ENCODE measurements at regions not wholly inside any gene's neighbourhood (a gene's known extent, or its start where the extent isn't known, plus 50 kb on each side); places are given as distances from the start of the nearest gene placed in this dataset.

DNA sequence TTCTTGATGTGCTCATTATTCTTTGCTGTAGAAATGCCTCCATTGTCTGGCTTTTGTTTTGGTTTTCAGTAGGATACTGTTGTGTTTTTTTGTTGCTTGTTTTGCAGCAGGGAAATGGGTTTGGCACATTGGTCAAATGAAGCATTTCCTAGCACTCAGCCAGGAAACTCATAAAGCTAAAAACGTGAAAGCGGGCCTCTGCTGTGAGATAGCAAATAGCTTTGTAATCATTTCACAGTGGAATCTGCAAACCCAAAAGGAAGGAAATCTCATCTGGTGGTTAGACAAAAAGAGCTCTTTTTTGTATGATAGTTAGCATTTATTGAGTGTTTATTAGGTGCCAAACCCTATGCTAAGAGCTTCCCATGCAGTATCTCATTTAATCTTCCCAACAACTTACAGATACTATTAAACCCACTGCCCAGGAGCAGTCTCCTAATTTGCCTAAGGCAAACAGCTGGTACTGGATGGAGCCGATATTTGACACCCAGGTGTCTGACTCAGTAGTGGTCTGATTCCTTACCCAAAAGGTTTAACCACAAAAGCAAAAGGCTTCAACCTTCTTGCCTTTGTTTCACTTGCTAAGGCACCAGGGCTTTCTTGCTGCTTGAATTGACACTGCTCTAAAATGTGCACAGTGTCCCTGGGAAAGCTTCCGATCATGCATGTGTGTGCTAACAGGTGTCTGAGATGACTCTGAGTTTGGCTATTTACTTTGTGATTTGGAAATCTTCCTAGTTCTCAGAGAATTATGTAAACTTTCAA is 527.9 kb upstream of the MDFIC2 start:
- DNase-seq: no peak

DNA sequence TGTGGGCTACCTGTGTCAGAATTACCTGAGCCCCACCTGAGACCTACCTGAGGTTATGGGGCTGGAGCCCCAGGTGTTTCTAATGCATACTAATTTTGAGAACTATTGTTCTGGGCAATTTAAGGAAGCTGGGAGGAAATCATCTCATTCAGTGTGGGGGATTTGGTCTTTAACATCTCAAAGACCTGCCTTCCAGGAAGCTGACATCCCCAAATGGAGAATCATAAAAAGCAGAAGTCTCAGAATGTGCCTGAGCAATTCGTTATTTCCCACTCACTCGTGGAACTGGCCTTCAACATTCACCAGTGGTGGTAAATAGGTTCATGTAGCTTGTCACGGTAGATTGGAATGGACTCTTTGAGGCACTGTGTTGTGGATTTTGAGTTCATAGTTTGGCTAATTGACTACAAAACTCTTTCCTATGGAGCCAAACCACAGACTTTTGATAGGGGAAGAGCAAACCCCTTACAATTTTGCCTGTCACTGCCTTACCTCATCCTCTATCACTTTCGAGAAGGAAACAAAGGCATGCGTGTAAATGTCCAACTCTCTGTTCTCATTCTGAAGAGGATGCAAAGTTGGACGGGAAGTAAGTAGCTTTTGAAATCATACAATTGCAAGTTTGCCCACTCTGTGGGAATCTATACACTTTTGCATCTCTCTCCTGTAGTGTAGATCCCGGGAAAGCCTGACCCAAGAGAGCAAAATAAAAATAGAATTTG is 521.0 kb upstream of the MDFIC2 start:
- DNase-seq: no peak

DNA sequence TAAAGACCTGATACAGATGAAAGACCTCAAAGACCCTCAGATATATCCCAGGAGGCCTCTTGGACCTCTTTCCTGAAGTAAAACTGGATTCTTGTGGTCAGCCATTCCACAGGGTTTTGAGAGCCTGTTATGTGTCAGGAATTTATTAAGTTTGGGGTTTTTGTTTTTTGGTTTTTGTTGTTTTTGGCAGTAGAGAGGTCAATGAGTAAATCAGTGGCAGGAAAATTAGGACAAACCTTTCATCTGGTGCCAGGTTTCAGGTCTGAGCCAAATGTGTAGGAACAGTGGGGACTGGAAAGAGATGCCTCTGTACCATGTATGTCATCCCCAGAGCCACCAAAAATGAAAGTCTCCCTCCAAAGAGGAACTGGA is 520.4 kb upstream of the MDFIC2 start:
- DNase-seq: no peak

DNA sequence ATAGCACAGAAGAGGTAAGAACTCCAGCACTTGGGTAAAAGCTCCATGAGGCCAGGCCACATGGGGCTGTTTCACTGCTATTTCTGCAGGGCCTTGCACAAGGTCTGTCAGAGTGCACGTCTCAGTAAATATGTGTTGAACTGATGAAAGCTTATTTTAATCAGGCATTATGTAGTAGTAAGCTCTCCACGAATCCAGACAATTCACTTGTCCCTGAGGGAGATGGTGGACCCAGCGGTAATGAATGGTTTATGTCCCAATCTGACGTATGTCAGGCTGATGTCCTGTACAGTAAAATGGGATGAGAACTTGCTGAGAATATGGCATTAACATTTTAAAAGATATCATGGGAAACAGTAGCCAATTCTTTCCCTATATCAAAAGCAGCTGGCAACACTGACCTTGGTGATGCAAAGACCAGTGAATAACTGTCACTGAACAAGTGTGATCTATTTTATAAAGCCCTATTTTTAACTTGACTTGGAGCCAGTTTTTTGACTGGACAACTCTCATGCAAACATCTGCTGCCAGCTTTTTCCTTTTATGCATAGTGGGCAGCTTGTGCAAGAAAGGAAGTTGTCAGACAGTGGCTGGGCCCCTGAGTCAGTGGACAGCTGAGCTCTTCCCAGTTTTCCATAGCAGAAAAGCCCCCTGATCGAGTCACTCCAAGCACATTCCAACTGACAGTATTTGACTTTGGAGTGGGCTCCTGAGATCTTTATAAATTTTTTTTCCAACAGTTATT is 519.8 kb upstream of the MDFIC2 start:
- no peak for DNase-seq

DNA sequence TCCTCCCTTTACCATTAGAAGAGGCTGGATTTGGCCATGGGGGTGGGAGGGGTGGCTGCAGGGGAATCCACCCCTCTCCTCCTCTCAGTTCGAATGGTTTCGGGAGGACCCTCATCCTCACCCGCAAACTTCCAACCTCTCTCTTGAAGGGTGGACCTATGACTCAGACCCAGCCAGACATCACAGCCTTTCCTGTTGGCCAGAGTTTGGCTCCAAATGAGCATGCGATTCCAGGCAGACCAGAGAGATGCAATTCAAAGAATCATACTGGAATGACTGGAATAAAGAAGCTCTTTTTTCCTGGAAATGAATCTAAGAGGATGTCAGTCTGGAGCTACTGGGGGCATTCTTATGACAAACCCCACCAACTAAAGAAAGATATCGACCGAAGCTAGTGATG is 516.7 kb upstream of the MDFIC2 start:
- DNase-seq: no peak

DNA sequence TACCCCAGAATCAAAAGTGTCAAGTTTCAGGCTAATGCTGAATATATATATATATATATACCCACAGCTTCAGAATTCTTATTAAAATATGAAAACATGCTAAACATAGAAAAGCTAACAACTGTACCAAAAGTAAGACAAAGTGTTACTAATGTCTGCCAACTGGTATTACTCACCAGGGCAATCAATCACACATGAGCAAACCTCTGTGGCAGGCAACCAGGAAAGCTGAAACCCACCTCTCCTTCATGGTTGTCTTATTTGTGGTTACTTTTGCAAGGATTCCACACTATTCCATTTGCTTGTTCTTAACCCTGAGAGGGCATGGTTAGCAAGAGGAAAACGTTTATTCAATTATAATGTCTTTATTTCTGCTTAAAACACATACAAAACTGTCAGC is 512.3 kb upstream of the MDFIC2 start:
- no peak for DNase-seq

DNA sequence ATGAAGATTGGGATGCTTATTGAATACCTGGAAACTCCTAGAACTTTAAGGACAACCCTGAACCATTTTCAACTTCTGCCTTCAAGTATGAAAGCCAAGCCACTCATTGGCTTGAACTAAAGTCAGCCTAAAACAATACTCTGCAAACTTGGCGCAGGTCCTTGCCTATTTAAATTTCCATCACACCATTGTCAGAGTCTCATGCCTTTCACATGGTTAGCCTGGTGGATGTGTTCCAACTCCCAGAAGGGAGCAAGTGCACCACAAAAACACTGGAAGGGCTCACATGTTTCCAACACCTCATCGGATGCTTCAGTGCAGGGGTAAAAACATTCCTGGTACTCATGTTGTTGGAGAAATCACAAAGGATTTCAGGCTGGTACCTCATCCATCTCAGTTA is 511.6 kb upstream of the MDFIC2 start:
- DNase-seq: no peak

DNA sequence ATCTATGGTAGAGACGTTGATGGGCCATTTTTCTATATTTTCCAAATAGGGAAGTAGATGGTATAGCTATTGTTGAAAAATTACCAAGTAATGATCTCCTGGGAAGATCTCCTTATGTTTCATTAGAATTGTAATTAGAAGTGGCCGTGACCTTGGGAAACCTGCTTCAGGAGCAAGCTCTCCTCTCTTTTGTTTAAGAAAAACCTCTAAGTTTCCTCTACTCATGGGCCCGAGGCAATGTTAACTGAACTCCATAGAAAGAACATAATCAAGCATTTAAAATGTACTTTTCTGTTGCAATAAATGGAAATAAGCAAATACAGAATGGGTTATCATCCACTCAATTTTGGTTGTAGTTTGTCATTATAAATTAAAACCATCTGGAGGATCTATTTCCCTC is 511.2 kb upstream of the MDFIC2 start:
- DNase-seq: no peak

DNA sequence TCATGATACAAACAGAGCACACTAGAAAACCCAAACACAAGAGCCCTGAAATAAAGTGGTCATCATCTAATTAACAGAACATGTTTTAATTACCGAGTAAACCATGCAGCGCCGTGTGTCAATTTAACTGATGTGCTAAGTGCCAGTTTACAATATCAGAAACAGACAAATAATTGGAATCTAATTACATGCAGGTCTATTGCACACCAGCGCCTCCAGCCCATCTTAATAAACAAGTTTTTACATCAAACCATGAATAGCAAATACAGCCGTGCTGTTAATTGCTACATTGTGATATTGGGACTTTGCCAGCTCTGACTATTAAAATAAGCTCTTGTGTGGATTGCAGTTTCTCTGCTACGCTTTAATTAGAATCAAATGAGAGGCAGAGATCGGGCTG is 510.2 kb upstream of the MDFIC2 start:
- DNase-seq: no peak

DNA sequence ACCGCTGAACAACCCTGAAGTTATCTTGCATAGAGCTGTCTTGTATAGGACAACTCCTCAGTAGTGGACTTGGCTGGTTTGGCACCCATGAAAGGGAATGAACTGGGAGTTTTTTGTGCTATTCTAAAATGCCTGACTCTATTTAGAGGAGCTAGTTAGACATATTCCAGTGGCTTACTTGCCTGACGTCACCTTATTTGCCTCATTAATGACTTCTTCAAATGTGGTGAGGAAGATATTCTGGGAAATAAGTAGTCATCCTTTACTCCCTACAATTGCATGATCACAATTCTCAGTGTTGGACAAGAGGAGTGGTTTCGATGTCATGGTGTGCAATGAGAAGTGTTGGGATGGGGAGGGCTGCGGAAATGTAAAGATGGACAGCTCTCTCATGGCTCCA is 509.2 kb upstream of the MDFIC2 start:
- DNase-seq: no peak

DNA sequence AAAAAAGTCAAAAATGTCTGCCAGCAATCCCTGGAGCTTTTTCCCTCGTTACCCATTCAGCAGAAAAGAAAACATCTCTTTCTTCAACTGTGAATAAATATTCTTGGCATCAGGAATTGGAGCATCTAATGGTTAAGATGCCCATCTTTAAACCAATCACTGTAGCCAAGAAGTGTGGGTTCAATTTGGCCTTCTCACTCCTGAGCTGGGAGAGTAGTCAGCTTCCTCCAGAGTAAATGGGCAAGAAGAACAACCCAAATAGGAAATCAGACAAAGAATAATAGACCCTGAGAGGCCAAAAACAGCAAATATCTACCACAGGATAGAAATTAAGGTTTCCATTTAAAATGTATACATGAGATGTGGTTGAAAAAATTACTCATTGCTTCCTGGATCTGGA is 508.0 kb upstream of the MDFIC2 start:
- DNase-seq: no peak

DNA sequence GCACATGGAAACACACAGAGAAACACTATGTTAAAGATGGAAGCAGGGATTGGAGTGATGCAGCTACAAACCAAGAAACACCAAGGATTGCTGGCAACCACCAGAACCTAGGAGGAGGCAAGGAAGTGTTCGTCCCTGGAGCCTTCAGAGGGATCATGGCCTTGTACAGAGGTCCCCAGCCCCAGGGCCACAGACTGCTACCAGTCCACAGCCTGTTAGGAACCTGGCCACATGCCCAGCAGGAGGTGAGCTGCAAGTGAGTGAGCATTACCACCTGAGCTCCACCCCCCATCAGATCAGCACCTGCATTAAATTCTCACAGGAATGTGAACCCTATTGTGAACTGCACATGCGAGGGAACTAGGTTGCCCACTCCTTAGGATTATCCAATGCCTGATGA is 505.7 kb upstream of the MDFIC2 start:
- DNase-seq: no peak

DNA sequence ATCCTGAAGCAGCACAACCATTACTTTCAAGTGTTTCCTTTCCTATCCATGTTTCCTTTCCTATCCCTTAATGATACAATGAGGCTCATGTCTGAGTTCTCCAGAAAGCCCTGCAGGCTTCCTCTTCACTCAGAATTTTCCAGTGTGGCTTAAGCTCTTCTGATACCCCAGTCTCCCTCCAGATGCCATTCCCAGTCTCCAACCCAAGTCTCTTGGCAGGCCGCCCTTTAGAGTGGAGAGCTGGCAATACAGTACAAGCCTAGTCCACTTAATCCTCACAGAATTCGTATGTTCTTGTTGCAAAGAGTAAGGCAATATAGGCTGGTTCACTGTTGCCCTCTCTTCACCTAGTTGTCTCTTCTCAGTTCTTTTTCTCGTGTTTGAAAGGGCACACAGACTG is 503.9 kb upstream of the MDFIC2 start:
- no peak for DNase-seq

DNA sequence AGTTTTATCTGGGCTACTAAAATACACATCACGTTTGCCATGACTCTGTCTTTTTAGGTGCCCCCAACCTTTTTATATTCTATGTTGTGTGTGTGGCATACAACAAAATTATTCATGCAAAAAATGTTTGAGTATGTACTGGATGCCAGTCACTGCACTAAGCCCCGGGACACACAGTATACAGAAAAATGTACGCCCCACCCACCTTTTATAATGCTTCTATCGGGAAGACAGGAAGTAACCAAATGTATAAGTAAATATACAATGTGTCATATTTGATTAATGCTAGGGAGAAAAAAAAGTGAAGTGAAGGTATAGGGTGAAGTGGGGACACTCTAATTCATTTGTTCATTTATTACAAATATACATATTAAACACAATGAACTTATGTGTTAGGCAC is 503.4 kb upstream of the MDFIC2 start:
- no peak for DNase-seq

DNA sequence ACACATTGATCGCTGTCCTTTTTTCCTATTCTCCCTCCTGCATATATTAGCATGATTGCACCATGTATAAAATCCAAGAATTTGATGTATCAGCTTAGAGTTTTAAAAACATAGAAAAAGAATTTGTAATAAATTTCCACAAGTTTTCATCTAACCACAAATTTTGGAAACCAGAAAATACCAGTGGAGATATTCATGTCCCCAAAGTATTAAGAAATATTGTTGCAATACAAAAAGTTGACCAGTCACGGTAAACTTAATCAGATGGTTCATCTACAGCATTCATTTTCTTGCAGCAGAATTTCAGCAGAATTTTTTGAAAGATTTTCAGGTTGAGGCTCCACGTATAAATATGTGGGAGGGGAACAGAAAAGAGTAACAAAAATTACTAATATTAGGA is 500.9 kb upstream of the MDFIC2 start:
- no peak for DNase-seq

DNA sequence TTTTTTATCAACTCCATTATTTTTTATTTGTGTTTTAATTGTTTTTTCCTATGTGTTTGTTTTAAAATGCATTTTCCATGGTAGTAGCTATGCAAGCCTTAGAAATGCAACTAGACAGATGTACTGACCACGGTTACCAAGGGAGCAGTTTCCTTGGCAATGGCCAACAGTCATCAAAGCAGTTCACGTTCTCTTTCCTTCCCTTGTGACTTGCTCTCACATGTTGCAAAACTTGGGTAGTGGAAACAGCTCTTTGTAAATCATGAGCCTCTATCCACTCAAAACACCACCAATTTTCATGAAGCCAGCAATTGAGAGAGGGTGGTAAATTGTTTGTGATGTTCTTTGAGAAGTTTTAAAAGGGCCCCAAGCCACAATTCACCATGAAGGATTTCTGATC is 499.4 kb upstream of the MDFIC2 start:
- no peak for DNase-seq

DNA sequence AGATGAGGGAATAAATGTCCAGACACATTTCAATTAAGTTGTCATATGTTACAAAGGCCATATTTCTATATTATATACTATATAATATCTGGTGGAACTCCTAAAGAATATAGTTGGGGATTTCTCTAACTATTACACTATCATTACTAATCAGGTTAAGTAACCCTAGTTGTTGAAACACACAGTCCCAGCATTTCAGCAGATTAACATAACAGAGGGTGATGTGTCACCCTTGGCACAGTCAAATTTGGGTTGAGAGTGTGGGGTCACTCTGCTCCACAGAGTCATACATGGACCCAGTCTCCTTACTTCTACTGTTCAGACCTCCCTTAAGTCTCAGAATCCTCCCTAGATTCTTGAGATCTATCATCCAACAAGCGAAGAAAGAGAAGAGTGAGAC is 496.4 kb upstream of the MDFIC2 start:
- no peak for DNase-seq

DNA sequence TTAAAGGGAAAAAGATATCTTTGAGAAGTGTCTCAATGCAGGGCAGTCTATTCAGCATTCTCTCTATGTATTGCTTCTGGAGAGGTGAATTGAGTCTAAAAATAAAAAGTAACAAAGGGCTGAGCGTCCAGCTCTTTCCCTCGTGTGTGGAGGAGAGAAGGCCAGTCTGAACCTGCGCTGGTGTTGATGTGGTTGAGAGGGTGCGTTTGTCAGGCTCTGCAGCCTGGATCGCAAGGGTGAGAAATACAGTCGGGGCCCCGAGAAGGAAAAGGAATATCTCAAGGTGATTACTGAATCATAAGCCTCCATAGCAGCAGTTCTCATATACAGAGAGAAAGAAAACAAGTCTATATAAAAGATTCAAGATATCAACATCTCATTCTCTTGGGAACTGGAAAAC is 494.1 kb upstream of the MDFIC2 start:
- no peak for DNase-seq

DNA sequence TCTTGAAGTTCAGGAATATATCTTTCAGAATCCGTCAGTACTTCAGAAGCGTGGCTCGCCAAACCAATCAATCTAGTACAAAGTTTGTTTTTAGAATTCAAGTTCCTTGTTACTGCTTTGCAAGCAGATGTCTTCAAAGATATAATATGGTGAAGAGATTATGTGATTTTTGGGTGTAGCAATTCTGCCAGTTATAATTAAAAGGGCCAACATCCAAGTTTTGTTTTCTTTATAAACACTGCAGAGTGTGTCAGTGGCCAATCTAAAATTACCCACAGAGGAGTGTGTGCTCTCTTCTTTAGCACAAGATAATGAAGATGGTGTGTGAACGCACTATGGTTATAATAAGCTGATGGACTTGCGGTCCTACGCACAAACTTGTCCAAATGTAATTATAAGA is 493.6 kb upstream of the MDFIC2 start:
- DNase-seq: no peak

DNA sequence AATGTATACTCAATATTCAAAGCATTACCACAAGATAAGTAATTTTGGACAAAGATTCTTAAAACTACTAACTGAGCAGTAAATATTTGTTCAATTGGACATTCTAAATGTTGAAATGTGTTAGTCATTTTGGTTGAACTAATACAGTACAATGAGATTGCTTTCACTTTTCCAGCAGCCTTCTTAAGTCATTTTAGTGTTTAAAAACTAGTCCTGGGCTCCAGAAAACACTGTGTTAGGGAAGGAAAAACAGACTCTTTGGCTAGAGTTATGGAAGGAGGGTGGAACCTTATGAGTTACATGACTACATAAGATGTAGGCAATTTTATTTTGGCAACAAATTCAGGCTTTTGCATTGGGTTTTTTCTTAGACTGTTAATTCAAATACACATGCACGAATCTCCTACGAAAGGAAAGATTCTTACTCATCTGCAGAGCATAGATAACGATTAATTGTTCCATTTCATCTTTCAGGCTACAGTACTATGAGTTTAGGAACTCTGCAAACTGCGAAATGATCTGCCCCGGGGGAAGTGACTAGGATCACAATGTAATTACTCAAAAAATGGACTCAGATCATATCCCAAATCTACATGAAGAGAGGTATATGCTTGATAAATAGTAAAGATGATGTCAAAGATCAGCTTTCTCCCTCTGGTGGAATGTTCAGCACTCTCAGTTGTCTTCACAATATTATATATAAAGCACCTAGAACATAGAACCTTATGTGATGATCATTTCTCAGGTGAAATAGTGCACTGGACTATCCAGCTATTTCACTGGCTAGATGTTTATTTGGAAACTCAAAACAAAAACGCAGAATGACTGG is 492.8 kb upstream of the MDFIC2 start:
- no peak for DNase-seq

DNA sequence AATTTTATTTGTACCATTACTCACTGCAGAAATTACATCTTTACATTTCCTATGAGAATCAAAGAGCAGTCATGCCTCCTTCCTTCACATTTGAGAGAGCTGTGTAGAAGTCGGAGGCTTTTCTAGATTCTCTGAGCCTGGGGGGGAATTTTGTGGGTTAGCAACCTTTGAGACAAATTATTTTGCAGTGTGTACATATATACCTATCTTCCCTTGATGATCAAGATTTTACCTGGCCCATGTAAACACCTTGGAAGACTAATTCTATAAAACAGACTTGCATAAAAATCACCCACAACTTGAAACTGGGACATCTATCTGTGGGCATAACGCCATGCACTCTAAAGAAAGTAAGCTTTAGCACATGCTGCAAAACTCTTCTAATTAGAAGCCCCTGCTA is 491.5 kb upstream of the MDFIC2 start:
- no peak for DNase-seq

DNA sequence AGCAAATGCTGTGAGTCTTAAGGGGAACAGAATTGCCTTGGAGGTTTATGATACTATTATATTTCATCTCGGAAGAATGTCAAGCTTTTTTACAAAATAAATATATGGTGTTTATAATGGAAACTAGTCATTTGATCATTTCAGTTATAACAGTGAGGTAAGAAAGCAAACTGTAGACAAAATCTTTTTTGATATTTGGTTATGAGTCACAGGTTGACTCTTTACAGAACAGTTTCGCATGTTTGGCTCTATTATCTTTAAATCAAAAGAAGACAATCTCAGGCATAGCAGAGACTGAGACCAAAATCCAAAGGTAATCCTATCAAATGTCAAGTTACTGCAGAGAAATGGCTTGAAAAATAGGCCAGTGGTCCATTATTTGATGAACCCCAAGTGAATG is 490.9 kb upstream of the MDFIC2 start:
- DNase-seq: no peak

DNA sequence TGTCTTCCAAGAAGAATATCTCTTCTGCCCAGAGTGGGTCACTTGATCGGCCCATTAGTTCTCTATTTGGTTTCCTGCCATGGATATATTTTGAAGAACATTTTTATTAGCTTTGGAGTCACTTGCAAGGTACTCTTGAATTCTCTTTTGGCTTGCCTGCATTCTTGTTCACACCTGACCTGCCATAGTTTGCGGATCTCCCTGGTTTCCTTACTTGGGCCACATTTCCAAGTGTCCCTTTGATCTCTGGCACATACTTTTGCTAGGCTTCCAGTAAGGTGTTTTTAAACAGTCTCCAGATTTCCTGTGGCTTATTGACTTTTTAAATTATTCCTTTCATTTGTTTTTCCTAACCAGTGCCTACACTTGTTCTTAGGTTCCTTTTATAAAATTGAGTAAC is 488.5 kb upstream of the MDFIC2 start:
- DNase-seq: no peak

Measured in NCI-H345 (cell line).